ENCODE measurements at regions not wholly inside any gene's neighbourhood (a gene's known extent, or its start where the extent isn't known, plus 50 kb on each side); places are given as distances from the start of the nearest gene placed in this dataset.

DNA sequence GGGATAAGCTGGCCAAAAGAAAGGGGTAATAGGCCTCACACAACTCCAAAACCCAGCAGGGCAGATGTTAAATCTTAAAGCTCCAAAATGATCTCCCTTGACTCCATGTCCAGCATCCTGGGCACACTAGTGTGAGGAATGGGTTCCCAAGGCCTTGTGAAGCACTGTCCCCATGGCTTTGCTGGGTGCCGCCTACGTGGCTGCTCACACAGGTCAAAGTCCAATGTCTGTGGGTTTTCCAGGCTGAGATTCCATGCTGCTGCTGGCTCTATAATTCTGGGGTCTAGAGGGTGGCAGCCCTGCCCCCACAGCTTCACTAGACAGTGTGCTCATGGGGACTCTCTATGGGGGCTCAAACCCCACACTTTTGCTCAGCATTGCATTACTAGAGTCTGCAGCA is 145.3 kb upstream of the GRIN2B start:
- Histone ChIP-seq H2BK120ac (ENCODE audit: low read depth, low read length) (no peak overlapping the region), H3K9ac (ENCODE audit: low read length) (no peak overlapping the region), H3K4ac (ENCODE audit: low read depth, low read length) (no peak overlapping the region), H3K79me2 (ENCODE audit: control insufficient read depth, insufficient read depth, low read length) (no peaks in the 10 kb centered on the region), H3K18ac (ENCODE audit: low read length) (no peak overlapping the region), H3K4me3 (ENCODE audit: low read length) (no peak overlapping the region), H3K56ac (ENCODE audit: low read length) (no peak overlapping the region), H2AK5ac (ENCODE audit: low read length) (no peak overlapping the region), H3K36me3 (ENCODE audit: control insufficient read depth, insufficient read depth, low read length) (no peaks in the 10 kb centered on the region), H2BK5ac (ENCODE audit: low read length) (no peak overlapping the region), H3K23ac (ENCODE audit: low read length) (no peak overlapping the region), H3K79me1 (ENCODE audit: low read length) (no peaks in the 10 kb centered on the region), H4K5ac (ENCODE audit: low read length) (no peak overlapping the region), H3K27ac (ENCODE audit: low read depth, low read length) (no peak overlapping the region), H4K8ac (ENCODE audit: low read depth, low read length) (no peak overlapping the region), H3K27me3 (ENCODE audit: insufficient read depth, low read length, poor library complexity) (no peaks in the 10 kb centered on the region), H3K4me2 (ENCODE audit: low read length) (no peak overlapping the region), H3K4me1 (ENCODE audit: control insufficient read depth, low read depth, low read length) (no peaks in the 10 kb centered on the region), H2BK15ac (replicated peaks; ENCODE audit: low read depth) (no peak overlapping the region)
- WGBS (ENCODE audit: extremely low coverage, insufficient coverage, low lambda C conversion rate) = no CpG with 5 or more reads among the region's 2 CpGs
- no peak for DNase-seq

DNA sequence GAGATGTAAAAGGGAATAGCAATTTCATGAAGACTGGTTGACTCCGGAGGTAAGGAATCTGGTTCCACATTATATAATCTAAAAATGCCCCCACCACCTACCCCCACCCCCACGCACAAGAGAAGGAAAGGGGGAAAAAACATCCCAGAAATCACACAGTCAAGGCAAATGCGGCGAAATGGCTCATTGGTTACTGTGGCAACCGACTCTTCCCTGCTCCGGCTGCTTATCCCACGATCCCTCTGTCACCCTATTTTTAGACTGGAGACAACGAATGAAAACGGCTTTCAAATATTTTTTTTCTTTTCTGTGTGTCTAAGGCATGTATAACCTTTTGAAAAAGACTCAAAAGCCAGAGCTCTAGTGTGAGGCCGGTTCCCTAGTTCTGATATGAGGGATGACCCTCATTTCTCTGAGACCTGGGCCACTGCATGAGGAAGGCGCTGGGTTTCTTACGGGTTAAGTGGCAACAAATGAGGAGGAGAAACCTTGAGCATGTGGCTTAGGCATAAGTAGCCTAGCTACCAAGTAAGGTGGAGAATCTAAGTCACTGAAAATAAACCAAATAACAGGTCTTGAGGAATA is 148.3 kb upstream of the GRIN2B start:
- Histone ChIP-seq H3K79me1 (ENCODE audit: low read length) (no peaks in the 10 kb centered on the region), H2BK5ac (ENCODE audit: low read length) (no peak overlapping the region), H3K23ac (ENCODE audit: low read length) (no peak overlapping the region), H4K5ac (ENCODE audit: low read length) (no peak overlapping the region), H3K56ac (ENCODE audit: low read length) (no peak overlapping the region), H3K27me3 (ENCODE audit: insufficient read depth, low read length, poor library complexity) (no peaks in the 10 kb centered on the region), H3K9ac (ENCODE audit: low read length) (no peak overlapping the region), H2BK120ac (ENCODE audit: low read depth, low read length) (no peak overlapping the region), H2BK15ac (replicated peaks; ENCODE audit: low read depth) (no peak overlapping the region), H2AK5ac (ENCODE audit: low read length) (no peak overlapping the region), H3K4me3 (ENCODE audit: low read length) (no peak overlapping the region), H3K4me1 (ENCODE audit: control insufficient read depth, low read depth, low read length) (no peaks in the 10 kb centered on the region), H3K4ac (ENCODE audit: low read depth, low read length) (no peak overlapping the region), H3K36me3 (ENCODE audit: control insufficient read depth, insufficient read depth, low read length) (no peaks in the 10 kb centered on the region), H3K18ac (ENCODE audit: low read length) (no peak overlapping the region), H3K4me2 (ENCODE audit: low read length) (no peak overlapping the region), H4K8ac (ENCODE audit: low read depth, low read length) (no peak overlapping the region), H3K79me2 (ENCODE audit: control insufficient read depth, insufficient read depth, low read length) (no peaks in the 10 kb centered on the region), H3K27ac (ENCODE audit: low read depth, low read length) (no peak overlapping the region)
- no CpG with 5 or more reads among the region's 12 CpGs for WGBS (ENCODE audit: extremely low coverage, insufficient coverage, low lambda C conversion rate)
- no peak for DNase-seq

DNA sequence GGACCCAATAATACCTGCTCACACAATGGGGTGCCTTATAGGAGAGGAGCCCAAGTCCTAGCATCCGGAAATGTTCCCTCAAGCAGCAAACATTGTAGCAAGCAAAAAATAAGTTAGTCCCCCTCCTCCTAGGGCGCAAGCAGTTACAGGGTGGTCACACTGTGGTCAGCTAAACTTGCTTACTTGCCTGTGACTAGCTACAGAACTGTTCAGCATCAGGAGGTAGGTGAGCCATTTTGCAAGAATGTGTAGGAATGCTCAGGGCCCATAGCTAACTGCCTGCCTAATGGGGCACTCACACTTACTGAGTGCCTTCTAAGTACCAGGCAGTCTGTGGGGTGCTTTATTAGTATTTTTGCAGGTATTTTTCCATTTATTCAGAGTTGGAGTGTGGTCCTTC is 154.6 kb upstream of the GRIN2B start:
- Histone ChIP-seq H3K4ac (ENCODE audit: low read depth, low read length) (no peak overlapping the region), H2BK120ac (ENCODE audit: low read depth, low read length) (no peak overlapping the region), H3K79me1 (ENCODE audit: low read length) (no peaks in the 10 kb centered on the region), H3K9ac (ENCODE audit: low read length) (no peak overlapping the region), H3K4me1 (ENCODE audit: control insufficient read depth, low read depth, low read length) (no peaks in the 10 kb centered on the region), H3K27ac (ENCODE audit: low read depth, low read length) (no peak overlapping the region), H3K23ac (ENCODE audit: low read length) (no peak overlapping the region), H3K79me2 (ENCODE audit: control insufficient read depth, insufficient read depth, low read length) (no peaks in the 10 kb centered on the region), H4K5ac (ENCODE audit: low read length) (no peak overlapping the region), H2AK5ac (ENCODE audit: low read length) (no peak overlapping the region), H2BK5ac (ENCODE audit: low read length) (no peak overlapping the region), H3K4me3 (ENCODE audit: low read length) (no peak overlapping the region), H2BK15ac (replicated peaks; ENCODE audit: low read depth) (no peak overlapping the region), H3K36me3 (ENCODE audit: control insufficient read depth, insufficient read depth, low read length) (no peaks in the 10 kb centered on the region), H4K8ac (ENCODE audit: low read depth, low read length) (no peak overlapping the region), H3K27me3 (ENCODE audit: insufficient read depth, low read length, poor library complexity) (no peaks in the 10 kb centered on the region), H3K18ac (ENCODE audit: low read length) (no peak overlapping the region), H3K4me2 (ENCODE audit: low read length) (no peak overlapping the region), H3K56ac (ENCODE audit: low read length) (no peak overlapping the region)
- peak; percentile 32 for DNase-seq
- WGBS (ENCODE audit: extremely low coverage, insufficient coverage, low lambda C conversion rate) = no CpG with 5 or more reads among the region's 2 CpGs

DNA sequence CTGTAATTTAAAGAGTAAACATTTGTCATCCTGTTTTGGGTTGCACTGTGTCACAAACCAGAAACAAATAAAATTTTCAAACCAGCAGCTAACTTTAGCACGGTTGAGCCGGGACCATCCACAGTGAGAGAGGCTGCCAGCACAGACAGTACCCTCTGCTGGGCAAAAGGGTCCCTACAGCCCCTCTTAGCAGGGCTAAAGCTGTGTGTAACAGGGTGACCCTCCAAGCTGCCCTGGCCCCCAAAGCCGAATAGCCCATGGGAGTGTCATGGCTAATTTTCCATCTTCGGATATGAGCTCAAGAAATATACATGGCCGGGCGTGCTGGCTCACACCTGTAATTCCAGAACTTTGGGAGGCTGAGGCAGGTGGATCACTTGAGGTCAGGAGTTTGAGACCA is 157.1 kb upstream of the GRIN2B start:
- H3K36me3 ChIP-seq (ENCODE audit: control insufficient read depth, insufficient read depth, low read length) = no peaks in the 10 kb centered on the region
- no peak overlapping the region for H2BK15ac ChIP-seq (replicated peaks; ENCODE audit: low read depth)
- H4K5ac ChIP-seq (ENCODE audit: low read length) = no peak overlapping the region
- DNase-seq = peak; percentile 37
- no peak overlapping the region for H3K56ac ChIP-seq (ENCODE audit: low read length)
- H3K4me2 ChIP-seq (ENCODE audit: low read length) = no peak overlapping the region
- H3K4ac ChIP-seq (ENCODE audit: low read depth, low read length) = no peak overlapping the region
- H4K8ac ChIP-seq (ENCODE audit: low read depth, low read length) = no peak overlapping the region
- H3K27me3 ChIP-seq (ENCODE audit: insufficient read depth, low read length, poor library complexity) = no peaks in the 10 kb centered on the region
- no peak overlapping the region for H3K9ac ChIP-seq (ENCODE audit: low read length)
- no peak overlapping the region for H3K4me3 ChIP-seq (ENCODE audit: low read length)
- no peaks in the 10 kb centered on the region for H3K79me2 ChIP-seq (ENCODE audit: control insufficient read depth, insufficient read depth, low read length)
- H2BK5ac ChIP-seq (ENCODE audit: low read length) = no peak overlapping the region
- WGBS (ENCODE audit: extremely low coverage, insufficient coverage, low lambda C conversion rate) = no CpG with 5 or more reads among the region's 6 CpGs
- H3K18ac ChIP-seq (ENCODE audit: low read length) = no peak overlapping the region
- no peak overlapping the region for H3K27ac ChIP-seq (ENCODE audit: low read depth, low read length)
- H2AK5ac ChIP-seq (ENCODE audit: low read length) = no peak overlapping the region
- no peaks in the 10 kb centered on the region for H3K4me1 ChIP-seq (ENCODE audit: control insufficient read depth, low read depth, low read length)
- H2BK120ac ChIP-seq (ENCODE audit: low read depth, low read length) = no peak overlapping the region
- H3K79me1 ChIP-seq (ENCODE audit: low read length) = no peaks in the 10 kb centered on the region
- H3K23ac ChIP-seq (ENCODE audit: low read length) = no peak overlapping the region

DNA sequence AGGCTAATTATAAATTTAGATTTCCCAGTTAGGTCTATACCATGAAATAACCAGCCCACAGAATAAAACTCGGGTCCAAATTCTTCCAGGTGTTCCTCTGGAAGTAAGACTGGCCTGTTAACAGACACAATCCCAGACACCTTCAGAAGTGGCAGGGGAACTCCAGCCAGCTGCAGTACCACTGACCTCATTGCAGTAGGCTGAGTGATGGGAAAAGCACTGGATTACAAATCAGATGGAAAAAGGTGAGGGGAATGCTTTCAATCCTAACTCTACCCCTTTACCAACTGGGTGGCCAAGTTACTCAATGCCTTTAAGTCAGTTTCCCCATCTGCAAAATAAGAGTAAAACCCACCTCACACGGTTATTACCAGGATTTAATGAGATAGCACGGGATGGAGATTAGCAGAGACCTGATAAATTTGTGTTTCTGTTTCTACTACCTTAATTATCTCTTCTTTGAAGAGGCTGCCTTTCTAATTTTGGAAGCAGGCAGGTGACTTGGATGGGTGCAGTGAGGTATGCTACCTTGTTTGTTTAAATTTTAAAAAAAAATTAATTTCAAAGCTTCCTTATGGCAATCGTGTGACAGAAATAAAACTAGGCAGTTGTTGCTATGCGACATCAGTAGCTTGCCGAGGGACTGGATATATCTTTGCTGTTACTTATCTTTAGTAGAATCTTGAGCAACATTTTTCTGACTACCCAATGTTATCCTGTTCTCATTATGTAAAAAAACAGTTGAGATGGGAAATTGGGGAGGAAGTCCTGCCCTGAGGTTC is 167.3 kb upstream of the GRIN2B start:
- Histone ChIP-seq H2AK5ac (ENCODE audit: low read length) (no peak overlapping the region), H3K27ac (ENCODE audit: low read depth, low read length) (no peak overlapping the region), H2BK15ac (replicated peaks; ENCODE audit: low read depth) (no peak overlapping the region), H3K36me3 (ENCODE audit: control insufficient read depth, insufficient read depth, low read length) (no peaks in the 10 kb centered on the region), H3K56ac (ENCODE audit: low read length) (no peak overlapping the region), H2BK5ac (ENCODE audit: low read length) (no peak overlapping the region), H4K5ac (ENCODE audit: low read length) (no peak overlapping the region), H3K23ac (ENCODE audit: low read length) (no peak overlapping the region), H3K9ac (ENCODE audit: low read length) (no peak overlapping the region), H2BK120ac (ENCODE audit: low read depth, low read length) (no peak overlapping the region), H3K4ac (ENCODE audit: low read depth, low read length) (no peak overlapping the region), H4K8ac (ENCODE audit: low read depth, low read length) (no peak overlapping the region), H3K79me1 (ENCODE audit: low read length) (no peaks in the 10 kb centered on the region), H3K4me1 (ENCODE audit: control insufficient read depth, low read depth, low read length) (no peaks in the 10 kb centered on the region), H3K4me3 (ENCODE audit: low read length) (no peak overlapping the region), H3K79me2 (ENCODE audit: control insufficient read depth, insufficient read depth, low read length) (no peaks in the 10 kb centered on the region), H3K27me3 (ENCODE audit: insufficient read depth, low read length, poor library complexity) (no peaks in the 10 kb centered on the region), H3K4me2 (ENCODE audit: low read length) (no peak overlapping the region), H3K18ac (ENCODE audit: low read length) (no peak overlapping the region)
- no CpG with 5 or more reads among the region's 6 CpGs for WGBS (ENCODE audit: extremely low coverage, insufficient coverage, low lambda C conversion rate)
- DNase-seq = no peak

DNA sequence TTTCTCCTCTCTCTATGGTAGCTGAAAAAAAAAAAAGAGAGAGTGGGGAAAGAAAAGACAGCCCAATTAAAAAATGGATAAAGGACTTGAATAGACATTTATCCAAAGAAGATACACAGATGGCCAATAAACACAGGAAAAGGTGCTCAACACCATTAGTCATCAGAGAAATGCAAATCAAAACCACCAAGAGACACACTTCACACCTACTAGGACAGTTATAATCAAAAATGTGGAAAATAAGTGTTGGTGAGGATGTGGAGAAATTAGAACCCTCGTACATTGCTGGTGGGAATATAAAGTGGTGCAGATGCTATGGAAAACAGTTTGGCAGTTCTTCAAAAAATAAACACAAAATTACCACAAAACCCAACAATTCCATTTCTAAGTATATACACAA is 172.4 kb upstream of the GRIN2B start:
- no peak for DNase-seq
- H3K4me3 ChIP-seq (ENCODE audit: low read length) = no peak overlapping the region
- no peak overlapping the region for H3K4ac ChIP-seq (ENCODE audit: low read depth, low read length)
- H3K4me1 ChIP-seq (ENCODE audit: control insufficient read depth, low read depth, low read length) = no peaks in the 10 kb centered on the region
- H3K36me3 ChIP-seq (ENCODE audit: control insufficient read depth, insufficient read depth, low read length) = no peaks in the 10 kb centered on the region
- no peak overlapping the region for H3K4me2 ChIP-seq (ENCODE audit: low read length)
- H3K23ac ChIP-seq (ENCODE audit: low read length) = no peak overlapping the region
- no peak overlapping the region for H2BK15ac ChIP-seq (replicated peaks; ENCODE audit: low read depth)
- no peak overlapping the region for H3K56ac ChIP-seq (ENCODE audit: low read length)
- H4K5ac ChIP-seq (ENCODE audit: low read length) = no peak overlapping the region
- no peak overlapping the region for H3K9ac ChIP-seq (ENCODE audit: low read length)
- no peak overlapping the region for H2BK5ac ChIP-seq (ENCODE audit: low read length)
- H3K79me2 ChIP-seq (ENCODE audit: control insufficient read depth, insufficient read depth, low read length) = no peaks in the 10 kb centered on the region
- no peak overlapping the region for H3K27ac ChIP-seq (ENCODE audit: low read depth, low read length)
- no peak overlapping the region for H2AK5ac ChIP-seq (ENCODE audit: low read length)
- H3K79me1 ChIP-seq (ENCODE audit: low read length) = no peaks in the 10 kb centered on the region
- H3K27me3 ChIP-seq (ENCODE audit: insufficient read depth, low read length, poor library complexity) = no peaks in the 10 kb centered on the region
- no peak overlapping the region for H3K18ac ChIP-seq (ENCODE audit: low read length)
- no peak overlapping the region for H4K8ac ChIP-seq (ENCODE audit: low read depth, low read length)
- no peak overlapping the region for H2BK120ac ChIP-seq (ENCODE audit: low read depth, low read length)
- WGBS (ENCODE audit: extremely low coverage, insufficient coverage, low lambda C conversion rate) = no CpG with 5 or more reads among the region's 1 CpG

Measured in mesendoderm (in vitro differentiated cells).